ENCODE measurements at regions not wholly inside any gene's neighbourhood (a gene's known extent, or its start where the extent isn't known, plus 50 kb on each side); places are given as distances from the start of the nearest gene placed in this dataset.

DNA sequence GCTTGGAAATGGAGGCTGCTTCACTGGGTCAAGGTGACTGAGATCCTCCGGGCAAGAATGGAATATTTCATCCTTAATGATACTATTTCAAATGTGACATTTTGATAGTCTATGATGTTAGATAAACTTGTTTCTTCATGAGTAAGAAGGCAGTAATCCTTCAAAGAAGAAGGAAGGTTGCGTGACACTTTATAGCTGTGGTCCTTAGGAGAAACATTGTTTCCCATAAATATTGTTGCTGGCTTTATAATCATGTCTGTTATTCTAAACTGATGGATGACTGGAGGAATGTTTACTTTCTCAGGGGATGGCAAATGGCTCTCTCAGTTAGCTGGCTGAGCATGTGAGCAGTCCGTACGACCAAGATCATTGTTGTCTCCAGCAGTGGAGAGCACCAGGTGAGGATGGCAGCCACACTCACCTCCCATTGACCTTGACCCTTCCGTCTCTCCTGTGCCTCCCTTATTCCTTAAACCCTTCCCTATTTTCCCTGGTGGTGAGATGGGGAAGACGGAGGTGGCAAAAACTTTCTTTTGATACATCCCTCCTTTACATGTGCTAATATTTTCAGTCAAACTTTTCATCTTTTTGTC lies 171.2 kb upstream of the OLIG3 start:
- TF ChIP-seq, protein P1, sequence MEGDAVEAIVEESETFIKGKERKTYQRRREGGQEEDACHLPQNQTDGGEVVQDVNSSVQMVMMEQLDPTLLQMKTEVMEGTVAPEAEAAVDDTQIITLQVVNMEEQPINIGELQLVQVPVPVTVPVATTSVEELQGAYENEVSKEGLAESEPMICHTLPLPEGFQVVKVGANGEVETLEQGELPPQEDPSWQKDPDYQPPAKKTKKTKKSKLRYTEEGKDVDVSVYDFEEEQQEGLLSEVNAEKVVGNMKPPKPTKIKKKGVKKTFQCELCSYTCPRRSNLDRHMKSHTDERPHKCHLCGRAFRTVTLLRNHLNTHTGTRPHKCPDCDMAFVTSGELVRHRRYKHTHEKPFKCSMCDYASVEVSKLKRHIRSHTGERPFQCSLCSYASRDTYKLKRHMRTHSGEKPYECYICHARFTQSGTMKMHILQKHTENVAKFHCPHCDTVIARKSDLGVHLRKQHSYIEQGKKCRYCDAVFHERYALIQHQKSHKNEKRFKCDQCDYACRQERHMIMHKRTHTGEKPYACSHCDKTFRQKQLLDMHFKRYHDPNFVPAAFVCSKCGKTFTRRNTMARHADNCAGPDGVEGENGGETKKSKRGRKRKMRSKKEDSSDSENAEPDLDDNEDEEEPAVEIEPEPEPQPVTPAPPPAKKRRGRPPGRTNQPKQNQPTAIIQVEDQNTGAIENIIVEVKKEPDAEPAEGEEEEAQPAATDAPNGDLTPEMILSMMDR (IDR thresholded peaks at IDR 0.05): no peak

DNA sequence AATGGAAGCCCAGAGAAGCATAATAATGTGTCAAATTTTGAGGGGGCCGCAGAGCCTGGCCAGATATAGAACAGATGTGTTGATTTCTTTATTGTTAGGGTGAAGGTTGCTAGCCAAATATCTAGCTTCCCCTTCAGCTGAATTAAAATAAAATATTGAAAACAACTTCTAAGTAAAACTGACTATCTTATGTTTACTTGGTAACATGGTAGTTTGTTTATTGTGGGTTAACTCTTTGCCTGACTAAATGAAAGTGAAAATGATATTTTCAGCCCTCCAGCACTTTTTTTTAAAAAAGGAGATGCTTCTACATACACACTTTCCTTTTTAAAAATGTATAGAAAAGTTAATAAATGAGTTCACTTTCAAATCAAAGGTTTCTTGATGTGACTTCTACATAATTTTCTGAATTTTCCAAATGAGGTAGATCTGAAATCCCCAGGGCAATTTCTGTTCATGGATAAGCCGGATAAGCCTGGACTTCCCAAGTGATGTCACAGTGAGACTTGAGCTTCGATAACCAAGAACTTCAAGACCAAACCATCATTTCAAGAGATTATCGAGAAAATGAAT lies 172.1 kb upstream of the OLIG3 start:
- Histone ChIP-seq H3K9me3 (no peaks in the 10 kb centered on the region), H3K4me3 (no peak overlapping the region), H3K36me3 (ENCODE audit: low read depth) (no peaks in the 10 kb centered on the region), H3K4me1 (ENCODE audit: low read depth) (no peaks in the 10 kb centered on the region)
- ATAC-seq (no peak), DNase-seq (no peak)
- TF ChIP-seq, protein P1 (IDR thresholded peaks at IDR 0.05): no peak
- intact Hi-C loops (cut with DNase I, micrococcal nuclease): no loop called here

More for the DNA sequence above, 171.2 kb upstream of the OLIG3 start:
- no peaks in the 10 kb centered on the region for H3K36me3 ChIP-seq (ENCODE audit: low read depth)
- ATAC-seq (no peak), DNase-seq (no peak)
- intact Hi-C loops (cut with DNase I, micrococcal nuclease): no loop called here
- no peak overlapping the region for H3K4me3 ChIP-seq
- no peaks in the 10 kb centered on the region for H3K9me3 ChIP-seq
- H3K4me1 ChIP-seq (ENCODE audit: low read depth): no peaks in the 10 kb centered on the region

DNA sequence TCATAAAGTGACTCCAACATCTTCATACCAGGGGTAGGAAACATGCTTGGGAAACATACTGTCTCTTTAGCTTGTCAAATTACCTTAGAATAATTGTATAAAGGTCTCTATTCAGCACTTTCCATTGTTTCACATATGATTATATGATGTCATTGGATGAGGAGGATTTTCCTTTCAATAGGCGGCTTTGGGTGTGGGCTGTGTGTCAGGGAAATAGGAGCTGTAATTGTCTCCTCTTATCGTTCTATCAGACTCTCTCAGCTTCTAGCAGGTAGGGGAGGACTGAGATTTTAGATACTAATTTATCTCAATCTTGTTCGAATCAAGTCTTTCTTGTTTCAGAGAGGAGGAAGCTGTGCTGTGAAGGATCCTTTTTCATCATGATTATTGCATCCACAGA lies 179.4 kb upstream of the OLIG3 start:
- TF ChIP-seq, protein P1 (IDR thresholded peaks at IDR 0.05): no peak
- no peaks in the 10 kb centered on the region for H3K36me3 ChIP-seq (ENCODE audit: low read depth)
- intact Hi-C loops (cut with DNase I, micrococcal nuclease): no loop called here
- DNase-seq (no peak), ATAC-seq (no peak)
- no peak overlapping the region for H3K4me3 ChIP-seq
- H3K4me1 ChIP-seq (ENCODE audit: low read depth): no peaks in the 10 kb centered on the region
- H3K9me3 ChIP-seq: no peaks in the 10 kb centered on the region

DNA sequence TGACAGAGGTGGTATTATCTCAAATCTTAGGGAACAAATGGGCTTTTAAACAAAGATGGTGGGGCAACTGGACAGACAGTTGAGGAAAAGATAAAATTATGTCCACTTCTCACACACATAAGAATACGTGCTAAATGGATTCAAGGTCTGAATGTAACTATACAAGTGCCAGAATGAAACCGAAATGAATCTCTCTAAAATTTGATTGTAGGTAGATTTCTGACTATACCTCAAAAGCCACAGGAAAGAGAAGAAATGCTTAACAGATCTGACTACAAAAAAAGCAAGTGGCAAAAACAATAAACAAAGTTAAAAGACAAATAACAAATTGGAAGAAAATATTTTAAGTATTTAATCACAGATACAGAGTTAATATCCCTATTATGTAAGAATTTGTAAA lies 182.7 kb upstream of the OLIG3 start:
- no peak overlapping the region for H3K4me3 ChIP-seq
- intact Hi-C loops (cut with DNase I, micrococcal nuclease): no loop called here
- TF ChIP-seq, protein P1 (IDR thresholded peaks at IDR 0.05): no peak
- H3K9me3 ChIP-seq: no peaks in the 10 kb centered on the region
- ATAC-seq (no peak), DNase-seq (no peak)
- H3K4me1 ChIP-seq (ENCODE audit: low read depth): no peaks in the 10 kb centered on the region
- no peaks in the 10 kb centered on the region for H3K36me3 ChIP-seq (ENCODE audit: low read depth)

DNA sequence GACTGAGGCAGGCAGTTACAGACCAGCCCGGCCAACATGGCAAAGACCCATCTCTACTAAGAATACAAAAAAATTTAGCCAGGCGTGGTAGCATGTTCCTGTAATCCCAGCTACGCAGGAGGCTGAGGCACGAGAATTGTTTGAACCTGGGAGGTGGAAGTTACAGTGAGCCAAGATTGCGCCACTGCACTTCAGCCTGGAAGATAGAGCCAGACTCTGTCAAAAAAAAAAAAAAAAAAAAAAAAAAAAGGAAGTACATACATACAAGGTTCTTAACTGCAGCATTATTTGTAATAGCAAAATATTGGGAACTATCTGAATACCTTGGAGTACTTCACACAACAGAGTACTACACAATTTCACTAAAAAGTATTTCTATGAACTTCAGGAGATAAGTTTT lies 183.5 kb upstream of the OLIG3 start:
- Histone ChIP-seq H3K9me3 (no peaks in the 10 kb centered on the region), H3K36me3 (ENCODE audit: low read depth) (no peaks in the 10 kb centered on the region), H3K4me3 (no peak overlapping the region), H3K4me1 (ENCODE audit: low read depth) (no peaks in the 10 kb centered on the region)
- ATAC-seq (no peak), DNase-seq (no peak)
- intact Hi-C loops (cut with DNase I, micrococcal nuclease): no loop called here
- TF ChIP-seq, protein P1 (IDR thresholded peaks at IDR 0.05): no peak
